ENCODE measurements at regions not wholly inside any gene's neighbourhood (a gene's known extent, or its start where the extent isn't known, plus 50 kb on each side); places are given as distances from the start of the nearest gene placed in this dataset.

GRCh38 chr4:130257271-130257670, 1161.3 kb downstream of the C4orf33 start:
- H3K4me3 ChIP-seq (ENCODE audit: low read depth, low read length): no peak overlapping the region
- intact Hi-C loops (cut with micrococcal nuclease; ENCODE audit: unreplicated experiment): no loop called here
- H3K4me1 ChIP-seq: no peaks in the 10 kb centered on the region
- ChIA-PET CTCF (no interaction called here), POLR2A (no interaction called here)
- no TSS peak for BruUV-seq (replicated peaks)
- Mint-ChIP-seq H3K4me3 (ENCODE audit: unreplicated experiment) (no peak overlapping the region), H3K36me3 (ENCODE audit: insufficient read depth, unreplicated experiment) (no peaks in the 10 kb centered on the region), H3K4me1 (ENCODE audit: low read depth, unreplicated experiment) (no peaks in the 10 kb centered on the region), H3K27ac (ENCODE audit: unreplicated experiment) (no peak overlapping the region), H3K27me3 (ENCODE audit: insufficient read depth, unreplicated experiment) (no peaks in the 10 kb centered on the region), H3K9me3 (ENCODE audit: unreplicated experiment) (no peaks in the 10 kb centered on the region)
- H3K9me3 ChIP-seq: no peaks in the 10 kb centered on the region
- no peaks in the 10 kb centered on the region for H3K36me3 ChIP-seq (ENCODE audit: control insufficient read depth, insufficient read depth, low read length)
- TF ChIP-seq, protein P1, sequence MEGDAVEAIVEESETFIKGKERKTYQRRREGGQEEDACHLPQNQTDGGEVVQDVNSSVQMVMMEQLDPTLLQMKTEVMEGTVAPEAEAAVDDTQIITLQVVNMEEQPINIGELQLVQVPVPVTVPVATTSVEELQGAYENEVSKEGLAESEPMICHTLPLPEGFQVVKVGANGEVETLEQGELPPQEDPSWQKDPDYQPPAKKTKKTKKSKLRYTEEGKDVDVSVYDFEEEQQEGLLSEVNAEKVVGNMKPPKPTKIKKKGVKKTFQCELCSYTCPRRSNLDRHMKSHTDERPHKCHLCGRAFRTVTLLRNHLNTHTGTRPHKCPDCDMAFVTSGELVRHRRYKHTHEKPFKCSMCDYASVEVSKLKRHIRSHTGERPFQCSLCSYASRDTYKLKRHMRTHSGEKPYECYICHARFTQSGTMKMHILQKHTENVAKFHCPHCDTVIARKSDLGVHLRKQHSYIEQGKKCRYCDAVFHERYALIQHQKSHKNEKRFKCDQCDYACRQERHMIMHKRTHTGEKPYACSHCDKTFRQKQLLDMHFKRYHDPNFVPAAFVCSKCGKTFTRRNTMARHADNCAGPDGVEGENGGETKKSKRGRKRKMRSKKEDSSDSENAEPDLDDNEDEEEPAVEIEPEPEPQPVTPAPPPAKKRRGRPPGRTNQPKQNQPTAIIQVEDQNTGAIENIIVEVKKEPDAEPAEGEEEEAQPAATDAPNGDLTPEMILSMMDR (IDR thresholded peaks at IDR 0.05; ENCODE audit: insufficient read depth in 1 of 2, low read depth in 1 of 2, low read length in 1 of 2, severe bottlenecking in 1 of 2, unreplicated experiment in 1 of 2): no peak
- no peaks in the 10 kb centered on the region for H3K27me3 ChIP-seq (replicated peaks; ENCODE audit: control insufficient read depth, insufficient read depth, low read length)
- DNase-seq: no peak

GRCh38 chr4:130266814-130267213, 1170.9 kb downstream of the C4orf33 start:
- intact Hi-C loops (cut with micrococcal nuclease; ENCODE audit: unreplicated experiment): no loop called here
- TF ChIP-seq, protein P1 (IDR thresholded peaks at IDR 0.05; ENCODE audit: insufficient read depth in 1 of 2, low read depth in 1 of 2, low read length in 1 of 2, severe bottlenecking in 1 of 2, unreplicated experiment in 1 of 2): no peak

GRCh38 chr4:130288576-130288975, 1192.6 kb downstream of the C4orf33 start:
- peaks cover 2% of the 10 kb centered on the region for H3K27me3 Mint-ChIP-seq (ENCODE audit: insufficient read depth, unreplicated experiment)
- no TSS peak for BruUV-seq (replicated peaks)
- ChIA-PET CTCF (no interaction called here), POLR2A (no interaction called here)
- H3K4me1 Mint-ChIP-seq (ENCODE audit: low read depth, unreplicated experiment): no peaks in the 10 kb centered on the region
- no peak overlapping the region for H3K27ac Mint-ChIP-seq (ENCODE audit: unreplicated experiment)
- intact Hi-C loops (cut with micrococcal nuclease; ENCODE audit: unreplicated experiment): no loop called here
- H3K36me3 Mint-ChIP-seq (ENCODE audit: insufficient read depth, unreplicated experiment): no peaks in the 10 kb centered on the region
- no peaks in the 10 kb centered on the region for H3K9me3 Mint-ChIP-seq (ENCODE audit: unreplicated experiment)
- Histone ChIP-seq H3K9me3 (no peaks in the 10 kb centered on the region), H3K27me3 (replicated peaks; ENCODE audit: control insufficient read depth, insufficient read depth, low read length) (no peaks in the 10 kb centered on the region), H3K4me3 (ENCODE audit: low read depth, low read length) (no peak overlapping the region), H3K36me3 (ENCODE audit: control insufficient read depth, insufficient read depth, low read length) (no peaks in the 10 kb centered on the region), H3K4me1 (no peaks in the 10 kb centered on the region)
- DNase-seq: no peak
- H3K4me3 Mint-ChIP-seq (ENCODE audit: unreplicated experiment): no peak overlapping the region
- TF ChIP-seq, protein P1 (IDR thresholded peaks at IDR 0.05; ENCODE audit: insufficient read depth in 1 of 2, low read depth in 1 of 2, low read length in 1 of 2, severe bottlenecking in 1 of 2, unreplicated experiment in 1 of 2): no peak

More at GRCh38 chr4:130266814-130267213, 1170.9 kb downstream of the C4orf33 start:
- Mint-ChIP-seq H3K4me3 (ENCODE audit: unreplicated experiment) (no peak overlapping the region), H3K27me3 (ENCODE audit: insufficient read depth, unreplicated experiment) (no peaks in the 10 kb centered on the region), H3K36me3 (ENCODE audit: insufficient read depth, unreplicated experiment) (no peaks in the 10 kb centered on the region), H3K27ac (ENCODE audit: unreplicated experiment) (no peak overlapping the region), H3K4me1 (ENCODE audit: low read depth, unreplicated experiment) (no peaks in the 10 kb centered on the region), H3K9me3 (ENCODE audit: unreplicated experiment) (peaks cover 15% of the 10 kb centered on the region)
- CTCF ChIA-PET: no interaction called here
- no peak overlapping the region for H3K4me3 ChIP-seq (ENCODE audit: low read depth, low read length)
- no TSS peak for BruUV-seq (replicated peaks)
- H3K4me1 ChIP-seq: no peaks in the 10 kb centered on the region
- H3K27me3 ChIP-seq (replicated peaks; ENCODE audit: control insufficient read depth, insufficient read depth, low read length): no peaks in the 10 kb centered on the region
- no peaks in the 10 kb centered on the region for H3K36me3 ChIP-seq (ENCODE audit: control insufficient read depth, insufficient read depth, low read length)
- no peak for DNase-seq
- no peaks in the 10 kb centered on the region for H3K9me3 ChIP-seq
- POLR2A ChIA-PET: no interaction called here

Measured in Caco-2 (cell line).